ENCODE measurements at regions not wholly inside any gene's neighbourhood (a gene's known extent, or its start where the extent isn't known, plus 50 kb on each side); places are given as distances from the start of the nearest gene placed in this dataset.
"Not testable (repeated sequence)": the region's sequence is repeated elsewhere in the genome, so short reads cannot be mapped to it uniquely, and the experiment has no call there.

DNA sequence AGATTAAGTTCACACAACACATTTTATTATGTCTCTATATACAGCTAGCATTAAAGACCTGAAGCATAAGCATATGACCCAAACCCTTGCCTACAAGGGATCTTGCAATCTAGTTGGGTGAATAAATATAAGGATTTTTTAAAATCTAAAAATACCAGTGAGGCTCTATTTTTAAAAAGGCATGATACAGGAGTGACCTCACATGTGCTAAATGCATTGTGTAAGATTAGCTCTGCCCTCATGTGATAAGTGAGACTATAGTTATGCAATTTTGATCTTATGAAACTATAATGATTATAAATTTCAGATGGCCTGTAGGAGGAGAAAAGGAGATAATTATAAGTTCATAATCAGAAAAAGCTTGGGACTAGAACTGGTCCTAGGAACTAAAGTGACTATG lies 451.0 kb upstream of the MAN1A1 start:
- DNase-seq (ENCODE audit: low read depth): no peak

DNA sequence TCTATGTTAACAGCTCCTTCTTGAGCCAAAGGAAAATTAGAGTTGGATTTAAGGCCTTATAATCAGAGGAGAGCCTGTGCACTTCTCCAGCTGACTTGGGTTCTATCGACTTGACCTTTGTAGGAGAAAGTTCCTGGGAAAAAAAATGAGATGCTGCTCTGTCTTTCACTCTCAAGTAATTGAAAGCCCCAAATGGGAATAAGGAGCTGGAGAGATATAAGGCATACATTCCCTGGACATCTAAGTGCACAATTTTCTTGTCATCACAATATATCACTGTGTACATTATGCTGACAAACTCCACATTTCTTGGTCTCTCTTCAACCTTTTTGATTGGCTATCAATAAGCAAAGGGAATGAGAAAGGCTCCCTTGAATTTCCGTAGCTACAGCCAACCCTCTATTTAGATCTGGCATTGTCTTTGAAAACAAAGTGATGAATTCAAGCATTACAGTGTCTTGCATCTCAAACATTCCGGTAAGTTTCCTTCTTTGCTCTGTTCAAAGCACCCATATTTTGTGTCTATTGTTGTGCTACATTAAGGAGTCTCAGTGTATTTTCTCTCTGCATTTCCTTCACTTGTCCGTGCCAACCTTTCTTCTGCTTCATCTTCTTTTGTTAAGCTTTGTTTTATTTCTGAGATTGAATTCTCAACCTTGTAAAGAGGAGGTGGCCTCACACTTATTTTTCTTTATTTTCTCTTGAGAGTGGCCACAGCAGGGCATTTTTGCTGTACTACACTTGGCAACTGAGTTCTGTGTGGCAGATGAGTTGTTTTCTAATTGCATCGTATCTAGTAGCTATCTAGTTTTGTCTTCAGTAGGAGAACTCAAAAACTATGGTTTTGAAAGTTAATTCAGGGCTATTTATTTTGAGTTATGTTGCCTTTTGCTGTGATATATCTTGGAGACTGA lies 450.3 kb upstream of the MAN1A1 start:
- no peak for DNase-seq (ENCODE audit: low read depth)

DNA sequence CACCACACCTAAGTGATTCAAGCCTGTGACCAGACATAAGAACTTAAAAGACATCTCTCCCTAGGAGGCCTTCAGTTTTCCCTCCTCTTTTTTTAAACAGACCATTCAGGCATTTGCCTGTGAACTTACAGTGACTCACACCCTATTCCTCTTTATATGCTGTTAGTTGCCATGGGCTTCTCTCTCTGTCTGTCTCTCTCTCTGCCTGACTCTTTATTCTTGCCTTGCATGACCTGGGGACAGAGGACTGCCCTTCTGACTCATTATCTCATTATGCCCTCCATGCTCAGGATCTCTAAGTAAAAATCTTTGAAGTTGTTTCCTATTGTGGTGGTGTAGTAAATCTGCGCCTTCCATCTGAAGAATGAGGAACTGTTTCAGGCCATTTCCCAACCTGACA lies 442.2 kb upstream of the MAN1A1 start:
- no peak for DNase-seq (ENCODE audit: low read depth)

DNA sequence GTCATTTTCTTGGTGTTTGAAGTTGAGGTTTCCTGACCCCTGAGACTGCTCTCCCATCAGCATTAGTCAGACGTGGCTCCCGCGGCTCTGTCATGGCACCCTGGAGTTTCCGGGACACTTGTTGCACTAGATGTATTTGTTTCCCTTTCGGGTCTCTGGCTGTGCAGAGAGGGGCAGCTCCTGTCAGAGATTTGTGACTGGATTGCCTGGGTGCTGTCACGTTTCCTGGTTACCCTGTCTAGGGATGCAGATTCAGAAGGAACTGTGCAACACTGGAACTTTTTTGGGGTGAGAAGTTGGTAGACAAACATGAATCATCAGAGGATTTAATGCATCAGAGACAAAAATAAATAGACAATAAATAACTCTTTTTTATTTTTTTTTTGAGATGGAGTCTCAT lies 431.8 kb upstream of the MAN1A1 start:
- DNase-seq (ENCODE audit: low read depth): no peak

DNA sequence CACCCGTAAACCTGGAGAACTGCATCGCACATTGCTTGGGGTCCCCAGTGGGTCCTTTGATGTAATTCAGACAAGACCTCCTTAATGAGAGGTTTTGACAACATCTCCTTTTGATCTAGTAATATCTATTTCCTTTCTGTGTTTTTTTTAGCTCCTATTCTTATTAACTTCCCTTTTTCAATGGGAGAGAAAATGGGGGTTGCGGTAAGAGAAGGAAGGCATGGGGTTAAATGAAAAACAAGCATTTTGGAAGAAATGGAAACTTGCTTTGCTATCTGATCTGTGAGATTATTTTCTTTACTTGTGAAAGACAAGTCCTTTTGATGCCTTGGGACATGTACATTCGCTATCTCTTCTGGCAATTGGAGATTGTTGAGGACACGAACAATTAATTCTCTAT lies 418.6 kb upstream of the MAN1A1 start:
- DNase-seq (ENCODE audit: low read depth): no peak

DNA sequence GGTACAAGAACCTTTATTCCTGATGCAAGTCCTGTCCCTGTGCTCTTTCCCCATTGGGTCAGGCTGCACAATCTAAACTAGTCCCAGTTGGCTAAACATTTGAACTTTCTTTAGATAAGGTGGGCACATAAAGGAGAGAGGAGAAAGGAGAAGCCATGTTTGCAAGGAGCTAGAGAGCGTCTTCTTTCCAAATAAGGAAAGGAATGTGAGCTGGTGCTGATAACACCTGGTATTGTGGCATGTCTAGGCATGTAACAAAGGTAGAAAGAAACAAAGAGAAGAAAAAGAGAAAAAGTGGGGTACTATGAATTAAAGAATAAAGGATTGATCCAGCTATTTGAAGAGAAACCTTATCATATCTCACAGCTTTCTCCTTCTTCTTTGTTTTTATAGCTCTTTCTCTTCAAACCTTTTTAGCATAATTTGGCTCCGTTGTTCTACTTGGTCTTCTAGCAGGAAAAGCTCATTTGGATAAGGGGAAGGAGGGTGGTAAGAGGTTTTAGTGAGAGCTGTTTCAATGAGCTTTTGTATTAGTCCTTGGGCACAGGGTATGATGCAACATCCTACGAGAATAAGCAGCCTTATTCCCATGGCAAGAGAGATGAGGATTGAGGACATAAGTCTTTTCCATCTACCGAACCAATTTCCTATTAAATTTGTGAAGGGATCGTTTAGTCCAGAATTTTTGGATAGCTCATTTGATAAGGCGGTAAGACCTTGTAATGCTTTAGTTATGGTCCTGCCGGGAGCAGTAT lies 415.5 kb upstream of the MAN1A1 start:
- no peak for DNase-seq (ENCODE audit: low read depth)

DNA sequence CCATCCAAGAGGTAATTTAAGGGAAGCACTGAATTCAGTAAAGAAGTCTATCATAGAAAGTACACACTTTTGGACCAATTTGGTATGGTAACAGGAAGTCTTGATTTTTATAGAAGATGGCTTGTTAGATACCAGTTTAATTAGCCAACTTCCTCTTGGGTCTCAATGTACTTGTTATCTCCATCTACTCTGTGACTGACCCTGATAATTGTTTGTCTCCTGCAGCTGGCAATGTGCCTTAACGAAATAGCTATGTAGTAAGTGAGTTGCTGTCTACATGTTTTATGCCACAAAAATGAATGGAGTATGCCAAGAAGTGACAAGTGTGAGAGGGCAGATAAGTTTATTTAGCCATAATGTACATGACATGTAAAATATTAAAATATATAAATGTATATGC lies 410.5 kb upstream of the MAN1A1 start:
- DNase-seq (ENCODE audit: low read depth): no peak

DNA sequence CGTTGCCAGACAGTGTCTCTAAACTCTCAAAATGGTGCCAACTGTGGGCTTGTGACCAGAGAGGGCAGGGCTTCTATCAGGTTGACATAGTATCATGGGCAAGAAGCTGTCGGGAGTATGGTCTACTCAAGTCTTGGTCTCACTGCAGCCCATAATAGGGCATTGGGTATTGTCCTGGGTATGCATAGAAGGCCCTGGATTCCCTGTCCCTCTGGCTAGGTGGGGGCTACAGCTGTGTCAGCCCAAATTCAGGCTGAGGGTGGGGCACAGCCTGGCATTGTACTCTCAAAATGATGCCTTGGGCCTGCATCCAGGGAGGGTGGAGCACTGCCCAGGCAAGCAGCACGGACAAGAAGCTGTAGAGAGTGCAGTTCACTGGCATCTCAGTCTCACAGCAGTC lies 408.8 kb upstream of the MAN1A1 start:
- DNase-seq (ENCODE audit: low read depth): no peak

DNA sequence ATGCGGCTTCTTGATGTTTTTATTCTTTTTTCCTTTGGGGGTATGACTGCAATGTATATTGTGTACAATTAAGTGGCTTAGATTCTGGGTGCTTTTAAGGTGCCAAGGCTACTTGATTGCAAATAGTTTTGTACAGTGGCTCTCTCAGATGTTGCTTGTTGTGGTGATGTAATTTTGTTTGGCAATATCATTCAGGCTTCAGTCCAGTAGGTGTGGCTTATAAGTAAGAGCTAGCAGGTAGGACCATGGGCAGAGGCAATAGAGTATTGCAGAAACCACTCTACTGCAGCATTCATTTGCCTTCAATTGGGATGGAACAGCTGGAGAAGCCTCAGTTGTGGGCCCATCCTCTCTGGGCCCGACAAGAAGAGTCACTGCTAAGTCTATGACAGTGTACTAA lies 407.9 kb upstream of the MAN1A1 start:
- DNase-seq (ENCODE audit: low read depth): no peak

DNA sequence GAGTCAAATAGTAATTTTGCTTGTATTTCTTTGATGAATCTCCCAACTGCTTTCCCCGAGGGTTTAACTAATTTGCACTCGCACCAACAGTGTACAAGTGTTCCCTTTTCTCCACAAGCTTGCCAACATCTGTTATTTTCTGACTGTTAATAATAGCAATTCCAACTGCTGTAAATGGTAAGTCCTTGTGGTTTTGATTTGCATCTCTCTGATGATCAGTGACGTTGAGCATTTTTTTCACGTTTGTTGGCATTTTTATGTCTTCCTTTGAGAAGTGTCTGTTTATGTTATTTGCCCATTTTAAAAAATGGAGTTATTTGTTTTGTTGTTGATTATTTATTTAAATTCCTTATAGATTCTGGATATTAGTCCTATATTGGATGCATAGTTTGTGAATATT lies 399.8 kb upstream of the MAN1A1 start:
- no peak for DNase-seq (ENCODE audit: low read depth)

DNA sequence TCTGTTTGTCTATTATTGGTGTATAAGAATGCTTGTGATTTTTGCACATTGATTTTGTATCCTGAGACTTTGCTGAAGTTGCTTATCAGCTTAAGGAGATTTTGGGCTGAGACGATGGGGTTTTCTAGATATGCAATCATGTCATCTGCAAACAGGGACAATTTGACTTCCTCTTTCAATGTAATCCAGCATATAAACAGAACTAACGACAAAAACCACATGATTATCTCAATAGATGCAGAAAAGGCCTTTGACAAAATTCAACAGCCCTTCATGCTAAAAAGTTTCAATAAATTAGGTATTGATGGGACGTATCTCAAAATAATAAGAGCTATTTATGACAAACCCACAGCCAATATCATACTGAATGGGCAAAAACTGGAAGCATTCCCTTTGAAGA lies 399.0 kb upstream of the MAN1A1 start:
- DNase-seq (ENCODE audit: low read depth): not testable (repeated sequence)

DNA sequence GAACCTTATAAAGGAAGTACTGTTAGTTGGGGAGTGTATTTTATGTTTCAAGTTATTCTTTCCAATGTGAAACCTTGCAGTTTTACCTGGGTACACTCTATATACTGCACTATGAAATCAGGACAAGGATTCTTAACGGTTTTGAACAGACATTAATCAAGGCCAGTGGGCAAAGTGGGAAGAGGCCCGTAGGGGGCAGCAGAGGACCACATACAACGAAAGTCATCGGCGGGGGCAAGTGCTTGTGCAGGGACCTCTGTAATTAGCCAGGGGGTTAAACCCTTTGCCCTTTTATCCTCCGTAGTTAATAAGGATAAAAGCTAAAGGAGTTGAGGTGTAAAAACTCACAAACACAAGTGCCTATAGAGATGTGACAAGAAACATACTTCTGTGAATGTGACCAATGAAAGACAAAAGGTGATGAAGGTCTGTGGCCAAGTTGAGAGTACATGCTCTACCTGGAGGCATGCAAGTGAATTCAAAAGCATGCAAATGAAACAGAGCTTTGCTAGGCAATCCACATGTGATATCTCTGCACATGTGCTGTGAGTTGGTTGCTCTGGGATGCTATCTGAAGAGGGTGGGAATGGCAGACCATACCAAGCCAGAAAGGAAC lies 392.7 kb upstream of the MAN1A1 start:
- peak; percentile 56 for DNase-seq (ENCODE audit: low read depth)

DNA sequence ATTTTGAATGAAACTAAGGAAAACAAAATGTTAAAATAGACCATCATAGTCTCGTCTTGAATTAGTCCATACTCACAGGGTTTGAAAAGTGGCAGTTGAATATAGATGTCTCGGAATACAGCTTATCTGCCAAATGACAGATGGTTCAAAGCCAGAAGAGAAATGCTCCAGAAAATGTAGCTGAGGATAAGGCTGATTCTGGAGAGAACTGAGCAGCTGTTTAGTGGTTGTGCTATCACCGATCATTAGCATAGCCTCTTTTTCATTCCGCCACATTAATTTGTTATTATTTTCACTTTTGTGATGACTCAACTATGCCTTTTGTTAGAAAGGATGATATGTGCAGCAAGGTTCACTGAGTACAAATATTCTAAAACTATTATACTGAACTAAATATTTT lies 390.2 kb upstream of the MAN1A1 start:
- DNase-seq (ENCODE audit: low read depth): no peak

DNA sequence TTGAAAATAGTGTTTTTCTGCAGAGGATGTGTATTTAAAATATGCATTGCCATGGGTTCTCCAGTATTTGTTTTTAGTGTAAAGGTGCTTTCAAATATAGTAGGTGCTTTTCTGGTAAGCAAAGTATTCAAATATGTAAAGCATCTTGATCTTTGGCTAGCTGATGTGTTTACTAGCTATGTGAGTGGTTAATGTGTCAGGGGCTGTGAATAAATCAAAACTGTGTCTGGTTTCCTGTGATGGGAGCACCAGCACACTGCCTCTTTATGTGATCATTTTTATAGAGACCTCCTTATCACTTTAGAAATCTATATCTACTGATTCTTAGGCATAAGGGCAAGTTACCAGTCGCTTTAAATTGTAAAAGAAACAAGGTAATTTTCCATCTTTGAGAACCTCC lies 388.9 kb upstream of the MAN1A1 start:
- DNase-seq (ENCODE audit: low read depth): no peak

DNA sequence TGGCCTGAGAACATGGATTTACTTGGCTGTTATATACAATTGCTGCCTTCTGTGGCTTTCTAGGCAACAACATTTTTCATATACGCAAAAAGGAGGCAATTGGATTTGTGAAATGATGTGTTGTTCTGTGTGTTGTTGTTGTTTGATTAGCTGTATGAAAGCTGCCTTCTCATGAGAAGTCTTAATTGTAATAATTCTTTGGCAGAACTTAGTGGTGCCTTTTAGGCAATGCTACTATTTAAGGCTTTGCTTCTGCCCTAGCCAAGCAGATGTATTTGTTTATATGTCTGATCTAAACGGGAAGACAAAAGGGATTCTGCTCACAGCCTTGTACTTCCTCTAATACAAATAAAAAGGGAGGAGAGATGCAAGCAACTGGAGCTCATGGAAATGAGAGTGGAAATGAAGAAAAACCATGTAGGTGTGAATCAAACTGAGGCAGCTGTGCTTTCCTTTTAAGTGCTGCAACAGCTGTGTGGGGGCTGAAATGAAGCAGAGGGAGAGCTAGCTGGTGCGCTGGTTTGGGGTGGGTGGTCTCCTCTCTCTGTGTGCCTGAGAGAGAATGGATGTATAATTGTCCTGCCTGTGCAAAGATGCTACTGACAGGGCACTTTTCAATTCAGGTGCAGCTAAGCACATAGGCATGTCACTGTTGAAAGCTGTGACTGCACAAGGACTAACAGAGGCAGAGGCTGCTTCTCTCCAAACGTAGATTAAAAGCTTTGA lies 386.9 kb upstream of the MAN1A1 start:
- no peak for DNase-seq (ENCODE audit: low read depth)

DNA sequence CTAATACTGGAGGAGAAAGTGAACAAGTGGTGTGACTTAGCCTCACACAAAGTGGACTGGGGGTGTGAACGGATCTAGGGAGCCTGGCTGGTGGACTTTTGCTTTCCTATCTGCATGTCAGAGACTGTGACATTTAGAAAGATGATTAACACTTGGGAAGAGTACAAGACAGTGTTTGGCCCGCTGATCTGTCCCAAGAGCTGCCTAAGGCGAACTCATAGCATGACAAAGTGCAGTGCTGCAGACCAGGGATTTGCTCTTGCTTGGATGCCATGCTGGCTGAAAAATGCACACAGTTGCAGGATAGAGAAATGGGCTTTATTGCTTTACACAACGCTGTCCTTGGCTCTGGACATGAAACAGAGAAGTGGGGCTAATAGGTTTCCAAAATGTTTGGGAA lies 386.0 kb upstream of the MAN1A1 start:
- no peak for DNase-seq (ENCODE audit: low read depth)

DNA sequence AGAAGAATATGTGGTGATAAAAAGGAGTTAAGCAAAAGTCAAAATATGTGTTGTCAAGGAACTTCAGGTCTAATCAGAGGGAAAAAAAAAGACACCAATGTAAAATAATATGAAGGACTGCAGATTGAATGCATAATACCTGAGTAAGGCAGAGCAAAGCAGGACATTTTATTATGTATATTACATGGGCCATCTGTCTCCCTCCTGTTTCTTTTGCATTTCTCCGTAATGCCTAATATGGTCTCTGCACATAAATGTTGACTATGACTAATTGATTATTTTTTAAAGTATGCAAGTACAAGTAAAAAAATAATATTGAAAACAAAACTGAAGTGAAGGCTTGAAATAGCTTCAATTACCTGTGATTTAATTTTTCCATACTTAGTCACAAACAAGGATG lies 384.7 kb upstream of the MAN1A1 start:
- DNase-seq (ENCODE audit: low read depth): no peak

DNA sequence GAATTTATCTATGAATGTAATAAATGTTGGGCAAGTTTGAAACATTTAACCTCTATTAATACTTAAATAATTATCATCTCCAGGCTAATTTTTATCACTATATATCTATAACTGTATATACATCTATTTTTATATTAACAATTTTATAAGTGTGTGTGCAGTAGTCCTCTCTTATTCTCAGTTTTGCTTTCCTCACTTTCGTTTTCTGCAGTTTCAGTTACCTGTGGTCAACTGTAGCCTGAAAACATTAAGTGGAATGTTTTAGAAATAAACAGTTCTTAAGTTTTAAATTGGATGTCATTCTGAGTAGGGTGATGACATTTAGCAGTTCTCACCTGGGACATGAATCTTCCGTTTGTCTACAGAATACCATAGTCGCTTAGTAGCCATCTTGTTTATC lies 379.4 kb upstream of the MAN1A1 start:
- no peak for DNase-seq (ENCODE audit: low read depth)

DNA sequence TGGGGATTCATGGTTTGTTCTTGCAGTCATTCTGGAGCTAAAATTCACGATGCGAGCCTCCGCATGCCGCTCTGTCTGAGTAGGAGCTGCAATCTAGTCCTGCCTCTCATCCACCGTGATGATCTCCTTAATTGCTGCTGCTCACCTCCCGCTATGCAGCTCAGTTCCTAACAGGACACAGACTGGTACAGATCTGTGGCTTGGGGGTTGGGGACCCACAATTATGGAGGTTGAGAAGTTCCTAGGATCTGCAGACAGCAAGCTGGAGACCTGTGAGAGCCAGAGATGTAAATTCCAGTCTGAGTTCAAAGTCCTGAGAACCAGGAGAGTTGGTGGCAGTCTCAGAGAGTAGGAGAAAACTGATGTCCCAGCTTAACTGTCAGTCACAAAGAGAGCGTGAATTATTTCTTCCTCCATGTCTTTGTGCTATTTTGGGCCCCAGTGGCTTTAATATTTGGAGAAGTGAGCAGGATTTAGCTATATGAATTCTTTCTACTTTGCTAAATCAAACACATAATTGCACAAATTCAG lies 378.7 kb upstream of the MAN1A1 start:
- DNase-seq (ENCODE audit: low read depth): no peak

DNA sequence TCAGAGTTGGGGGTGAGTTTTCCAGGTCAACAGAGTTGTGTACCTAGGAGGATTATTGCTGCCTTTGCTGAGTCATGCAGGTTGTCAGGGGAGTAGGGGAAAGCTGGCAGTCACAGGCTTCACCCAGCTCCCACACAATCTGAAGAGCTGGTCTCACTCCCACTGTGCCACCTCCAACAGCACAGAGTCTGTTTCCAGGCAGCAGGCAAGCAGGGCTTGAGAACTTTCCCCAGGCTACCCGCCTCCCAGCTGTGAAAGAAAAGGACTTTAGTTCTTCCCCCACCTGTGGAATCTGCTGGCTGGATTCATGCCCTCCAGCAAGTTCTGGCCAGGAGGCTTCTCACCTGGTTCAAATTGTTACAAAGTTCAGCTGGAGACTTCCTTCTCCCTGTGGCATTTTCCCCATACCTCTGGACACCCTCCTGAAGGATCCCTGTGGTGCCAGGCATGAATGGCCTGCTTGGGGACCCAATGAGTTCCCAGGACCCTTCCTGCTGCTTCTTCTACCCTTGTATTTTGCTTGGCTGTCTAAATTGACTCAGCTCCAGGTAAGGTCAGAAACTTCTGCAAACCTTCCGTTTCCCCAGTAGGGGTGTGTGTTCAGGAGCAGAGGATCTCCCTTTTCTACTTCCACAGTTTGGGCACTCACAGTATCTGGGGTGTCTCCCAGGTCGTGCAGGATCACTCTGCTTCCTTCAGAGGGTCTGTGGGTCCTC lies 378.1 kb upstream of the MAN1A1 start:
- DNase-seq (ENCODE audit: low read depth): no peak

DNA sequence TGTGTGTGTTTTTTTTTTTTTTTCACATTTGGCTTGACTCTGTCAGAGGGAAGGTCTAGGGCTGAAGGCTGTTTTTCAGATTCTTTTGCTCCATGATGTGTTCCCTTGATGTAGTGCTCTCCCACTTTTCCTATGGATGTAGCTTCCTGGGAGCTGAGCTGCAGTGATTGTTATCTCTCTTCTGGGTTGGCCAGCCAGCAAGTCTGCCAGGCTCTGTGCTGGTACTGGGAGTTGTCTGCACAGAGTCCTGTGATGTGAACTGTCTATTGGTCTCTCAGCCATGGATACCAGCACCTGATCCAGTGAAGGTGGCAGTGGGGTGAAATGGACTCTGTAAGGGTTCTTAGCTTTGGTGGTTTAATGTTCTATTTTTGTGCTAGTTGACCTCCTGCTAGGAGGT lies 377.4 kb upstream of the MAN1A1 start:
- not testable (repeated sequence) for DNase-seq (ENCODE audit: low read depth)
